Hepatocyte (in vitro differentiated cells): ENCODE measurements at regions not wholly inside any gene's neighbourhood (a gene's known extent, or its start where the extent isn't known, plus 50 kb on each side); places are given as distances from the start of the nearest gene placed in this dataset.

Experiments
- EZH2 ChIP-seq: fragments of 200-600 bp; sonication (generic); IDR thresholded peaks from 2 replicates; pipeline ENCODE4 v1.6.1; 2016; ENCODE audit warnings: antibody characterized with exemption, mild to moderate bottlenecking, borderline replicate concordance
- EZH2phosphoT487 ChIP-seq: fragments of 200-600 bp; sonication (generic); IDR thresholded peaks from one replicate; pipeline ENCODE4 v1.6.1; 2018; ENCODE audit warnings: antibody characterized with exemption, mild to moderate bottlenecking, low read depth, moderate library complexity; ENCODE audit not compliant: unreplicated experiment, severe bottlenecking
- TF ChIP-seq, protein P1 (sequence below): fragments of 200-600 bp; sonication (generic); IDR thresholded peaks from 2 replicates; pipeline ENCODE4 v1.5.1; 2016; ENCODE audit warnings: antibody characterized with exemption, mild to moderate bottlenecking; ENCODE audit not compliant: poor library complexity

DNA sequence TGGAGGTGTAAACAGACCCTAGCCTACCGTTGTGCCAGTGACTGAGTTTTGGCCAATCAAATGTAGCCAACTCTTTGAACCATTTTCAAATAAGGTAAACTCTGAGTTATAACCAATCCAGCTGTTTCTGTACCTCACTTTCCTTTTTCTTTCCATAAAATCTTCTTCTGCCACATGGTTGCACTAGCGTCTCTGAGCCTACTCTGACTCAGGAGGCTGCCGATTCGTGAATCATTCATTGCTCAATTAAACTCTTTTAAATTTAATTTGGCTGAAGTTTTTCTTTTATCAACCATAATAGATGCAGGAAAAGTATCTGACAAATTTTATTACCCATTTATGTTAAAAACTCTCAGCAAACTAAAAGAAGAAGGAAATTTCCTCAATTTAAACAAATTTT lies 111.5 kb upstream of the LYPLAL1 start:
- no peak for TF ChIP-seq EZH2phosphoT487
- TF ChIP-seq, protein P1, sequence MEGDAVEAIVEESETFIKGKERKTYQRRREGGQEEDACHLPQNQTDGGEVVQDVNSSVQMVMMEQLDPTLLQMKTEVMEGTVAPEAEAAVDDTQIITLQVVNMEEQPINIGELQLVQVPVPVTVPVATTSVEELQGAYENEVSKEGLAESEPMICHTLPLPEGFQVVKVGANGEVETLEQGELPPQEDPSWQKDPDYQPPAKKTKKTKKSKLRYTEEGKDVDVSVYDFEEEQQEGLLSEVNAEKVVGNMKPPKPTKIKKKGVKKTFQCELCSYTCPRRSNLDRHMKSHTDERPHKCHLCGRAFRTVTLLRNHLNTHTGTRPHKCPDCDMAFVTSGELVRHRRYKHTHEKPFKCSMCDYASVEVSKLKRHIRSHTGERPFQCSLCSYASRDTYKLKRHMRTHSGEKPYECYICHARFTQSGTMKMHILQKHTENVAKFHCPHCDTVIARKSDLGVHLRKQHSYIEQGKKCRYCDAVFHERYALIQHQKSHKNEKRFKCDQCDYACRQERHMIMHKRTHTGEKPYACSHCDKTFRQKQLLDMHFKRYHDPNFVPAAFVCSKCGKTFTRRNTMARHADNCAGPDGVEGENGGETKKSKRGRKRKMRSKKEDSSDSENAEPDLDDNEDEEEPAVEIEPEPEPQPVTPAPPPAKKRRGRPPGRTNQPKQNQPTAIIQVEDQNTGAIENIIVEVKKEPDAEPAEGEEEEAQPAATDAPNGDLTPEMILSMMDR = no peak
- no peak for TF ChIP-seq EZH2
